ENCODE measurements at regions not wholly inside any gene's neighbourhood (a gene's known extent, or its start where the extent isn't known, plus 50 kb on each side); places are given as distances from the start of the nearest gene placed in this dataset.

GRCh38 chr2:217203086-217203485 lies 343.2 kb upstream of the TNP1 start:
- no peak overlapping the region for H3K27ac ChIP-seq (ENCODE audit: low read depth in 2 of 2, low read length in 1 of 2)
- H3K36me3 ChIP-seq (replicated peaks in 1 of 2; ENCODE audit: control insufficient read depth in 1 of 2, insufficient read depth in 2 of 2, low read length in 1 of 2), result no peaks in the 10 kb centered on the region
- CTCF ChIA-PET, result no interaction called here
- no peaks in the 10 kb centered on the region for H3K9me3 ChIP-seq
- POLR2A ChIA-PET, result no interaction called here
- no peak for TF ChIP-seq FOXJ3 (CRISPR knock-in tag; IDR thresholded peaks at IDR 0.05)
- TF ChIP-seq JUND (IDR thresholded peaks at IDR 0.05), result no peak
- no peak for TF ChIP-seq REST (IDR thresholded peaks at IDR 0.05; ENCODE audit: low read depth, low read length)
- TF ChIP-seq MEF2A (IDR thresholded peaks at IDR 0.05; ENCODE audit: borderline replicate concordance, low read depth), result no peak
- no peaks in the 10 kb centered on the region for H3K9me2 ChIP-seq
- no peak for DNase-seq
- no peaks in the 10 kb centered on the region for H3K27me3 ChIP-seq (ENCODE audit: insufficient read depth)
- H3K9ac ChIP-seq, result no peak overlapping the region
- WGBS (ENCODE audit: low lambda C conversion rate), result 93% methylated on average over 3 of the region's 3 CpGs
- H2AFZ ChIP-seq (ENCODE audit: low read depth), result no peak overlapping the region
- H3F3A ChIP-seq (replicated peaks; ENCODE audit: insufficient read depth), result no peaks in the 10 kb centered on the region
- no peak overlapping the region for H3K4me2 ChIP-seq
- H3K4me1 ChIP-seq (ENCODE audit: control insufficient read depth in 1 of 2, insufficient read depth in 2 of 2, low read depth in 1 of 2, low read length in 1 of 2), result peaks cover 8 to 9% of the 10 kb centered on the region in 2 experiments; a peak in 3 of 4 replicates
- H4K20me1 ChIP-seq (ENCODE audit: insufficient read depth), result no peaks in the 10 kb centered on the region
- H3K79me2 ChIP-seq (ENCODE audit: insufficient read depth), result no peaks in the 10 kb centered on the region
- H3K4me3 ChIP-seq (ENCODE audit: low read depth in 2 of 2, low read length in 1 of 2), result no peak overlapping the region

- CTCF ChIA-PET, result interaction anchor here (1.1 kb wide), 2 partner anchors 15 to 312 kb away, joined by 3 read pairs; no protein-coding TSS in a partner anchor
- 80% methylated on average over 2 of the region's 2 CpGs for WGBS (ENCODE audit: low lambda C conversion rate)
- TF ChIP-seq NFIC (IDR thresholded peaks at IDR 0.05; ENCODE audit: borderline replicate concordance) (no peak), RFX5 (IDR thresholded peaks at IDR 0.05; ENCODE audit: low read length) (no peak), PBX3 (IDR thresholded peaks at IDR 0.05) (no peak), ZBTB33 (IDR thresholded peaks at IDR 0.05; ENCODE audit: borderline replicate concordance, low read depth) (no peak), MEF2A (IDR thresholded peaks at IDR 0.05; ENCODE audit: borderline replicate concordance, low read depth) (no peak), YY1 (IDR thresholded peaks at IDR 0.05; ENCODE audit: low read depth) (no peak), REST (IDR thresholded peaks at IDR 0.05; ENCODE audit: low read depth, low read length) (no peak), USF2 (IDR thresholded peaks at IDR 0.05; ENCODE audit: borderline replicate concordance, low read depth, low read length) (no peak), CTCF (IDR thresholded peaks at IDR 0.05) (no peak), ELF1 (IDR thresholded peaks at IDR 0.05) (no peak), GATA2 (CRISPR knock-in tag; IDR thresholded peaks at IDR 0.05) (no peak), FOXJ3 (CRISPR knock-in tag; IDR thresholded peaks at IDR 0.05) (no peak)
Observed at GRCh38 chr2:217199255-217199630, 339.4 kb upstream of the TNP1 start.

More at GRCh38 chr2:217199255-217199630, 339.4 kb upstream of the TNP1 start:
- Histone ChIP-seq H3K36me3 (replicated peaks in 1 of 2; ENCODE audit: control insufficient read depth in 1 of 2, insufficient read depth in 2 of 2, low read length in 1 of 2) (no peaks in the 10 kb centered on the region), H2AFZ (ENCODE audit: low read depth) (peak overlapping the region; percentile 59; the same call in 1 of the 2 replicates), H3K79me2 (ENCODE audit: insufficient read depth) (no peaks in the 10 kb centered on the region), H3K27me3 (ENCODE audit: insufficient read depth) (no peaks in the 10 kb centered on the region), H3K9me2 (no peaks in the 10 kb centered on the region), H4K20me1 (ENCODE audit: insufficient read depth) (no peaks in the 10 kb centered on the region), H3K4me2 (no peak overlapping the region), H3K4me1 (ENCODE audit: control insufficient read depth in 1 of 2, insufficient read depth in 2 of 2, low read depth in 1 of 2, low read length in 1 of 2) (peaks cover 0 to 5% of the 10 kb centered on the region in 2 experiments; a peak in 2 of 4 replicates), H3K9me3 (no peaks in the 10 kb centered on the region), H3K4me3 (ENCODE audit: low read depth in 2 of 2, low read length in 1 of 2) (no peak overlapping the region), H3K9ac (no peak overlapping the region), H3K27ac (ENCODE audit: low read depth in 2 of 2, low read length in 1 of 2) (peak overlapping the region in 1 of 2 experiments; percentile 14; a peak in 1 of 4 replicates), H3F3A (replicated peaks; ENCODE audit: insufficient read depth) (no peaks in the 10 kb centered on the region)
- POLR2A ChIA-PET, result no interaction called here
- no peak for DNase-seq
